ENCODE measurements at regions not wholly inside any gene's neighbourhood (a gene's known extent, or its start where the extent isn't known, plus 50 kb on each side); places are given as distances from the start of the nearest gene placed in this dataset.

DNA sequence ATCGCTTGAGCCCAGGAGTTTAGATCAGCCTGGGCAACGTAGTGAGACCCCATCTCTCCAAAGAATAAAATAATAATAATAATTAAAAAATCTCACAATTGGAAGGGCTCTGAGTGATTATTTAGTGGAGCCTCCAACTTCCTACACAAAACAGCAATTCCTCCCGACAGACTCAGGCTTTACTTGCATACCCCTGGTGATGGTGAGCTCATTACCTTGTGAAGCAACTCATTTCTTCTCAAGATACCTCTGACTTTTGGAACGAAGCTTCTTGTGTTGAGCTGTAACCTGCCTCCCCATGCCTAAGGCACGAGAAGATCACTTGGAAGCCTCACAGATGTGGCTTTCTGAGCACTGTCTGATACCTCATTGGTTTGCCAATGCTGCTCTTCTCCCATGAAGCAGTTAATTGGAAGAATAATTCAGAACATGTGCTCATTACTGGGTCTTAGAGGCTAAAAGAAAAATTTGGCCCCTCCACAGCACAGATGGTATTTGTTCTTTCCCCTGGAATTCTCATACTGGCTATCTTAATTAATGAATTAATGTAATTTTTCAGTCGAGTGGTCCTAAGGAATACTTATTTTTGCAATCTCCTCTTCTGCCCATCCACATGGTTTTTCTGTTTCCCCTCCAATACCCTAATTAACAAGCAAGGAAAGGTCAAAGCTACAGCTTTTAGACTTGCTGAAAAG, 769.0 kb downstream of the TYW1 start:
- TF ChIP-seq, protein P1, sequence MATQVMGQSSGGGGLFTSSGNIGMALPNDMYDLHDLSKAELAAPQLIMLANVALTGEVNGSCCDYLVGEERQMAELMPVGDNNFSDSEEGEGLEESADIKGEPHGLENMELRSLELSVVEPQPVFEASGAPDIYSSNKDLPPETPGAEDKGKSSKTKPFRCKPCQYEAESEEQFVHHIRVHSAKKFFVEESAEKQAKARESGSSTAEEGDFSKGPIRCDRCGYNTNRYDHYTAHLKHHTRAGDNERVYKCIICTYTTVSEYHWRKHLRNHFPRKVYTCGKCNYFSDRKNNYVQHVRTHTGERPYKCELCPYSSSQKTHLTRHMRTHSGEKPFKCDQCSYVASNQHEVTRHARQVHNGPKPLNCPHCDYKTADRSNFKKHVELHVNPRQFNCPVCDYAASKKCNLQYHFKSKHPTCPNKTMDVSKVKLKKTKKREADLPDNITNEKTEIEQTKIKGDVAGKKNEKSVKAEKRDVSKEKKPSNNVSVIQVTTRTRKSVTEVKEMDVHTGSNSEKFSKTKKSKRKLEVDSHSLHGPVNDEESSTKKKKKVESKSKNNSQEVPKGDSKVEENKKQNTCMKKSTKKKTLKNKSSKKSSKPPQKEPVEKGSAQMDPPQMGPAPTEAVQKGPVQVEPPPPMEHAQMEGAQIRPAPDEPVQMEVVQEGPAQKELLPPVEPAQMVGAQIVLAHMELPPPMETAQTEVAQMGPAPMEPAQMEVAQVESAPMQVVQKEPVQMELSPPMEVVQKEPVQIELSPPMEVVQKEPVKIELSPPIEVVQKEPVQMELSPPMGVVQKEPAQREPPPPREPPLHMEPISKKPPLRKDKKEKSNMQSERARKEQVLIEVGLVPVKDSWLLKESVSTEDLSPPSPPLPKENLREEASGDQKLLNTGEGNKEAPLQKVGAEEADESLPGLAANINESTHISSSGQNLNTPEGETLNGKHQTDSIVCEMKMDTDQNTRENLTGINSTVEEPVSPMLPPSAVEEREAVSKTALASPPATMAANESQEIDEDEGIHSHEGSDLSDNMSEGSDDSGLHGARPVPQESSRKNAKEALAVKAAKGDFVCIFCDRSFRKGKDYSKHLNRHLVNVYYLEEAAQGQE (IDR thresholded peaks at IDR 0.05; ENCODE audit: insufficient read depth in 1 of 2, low read depth in 2 of 2, low read length in 2 of 2): no peak
- TF ChIP-seq TAF1 (IDR thresholded peaks at IDR 0.05; ENCODE audit: borderline replicate concordance, insufficient read depth, low read length) (no peak), POLR2AphosphoS5 (IDR thresholded peaks at IDR 0.05; ENCODE audit: low read depth, low read length) (no peak), FOXP2 (optimal IDR thresholded peaks at IDR 0.05; ENCODE audit: borderline replicate concordance, extremely low read depth, extremely low read length, insufficient read depth) (no peak), SIN3A (IDR thresholded peaks at IDR 0.05; ENCODE audit: borderline replicate concordance, insufficient read depth, low read length) (no peak)

DNA sequence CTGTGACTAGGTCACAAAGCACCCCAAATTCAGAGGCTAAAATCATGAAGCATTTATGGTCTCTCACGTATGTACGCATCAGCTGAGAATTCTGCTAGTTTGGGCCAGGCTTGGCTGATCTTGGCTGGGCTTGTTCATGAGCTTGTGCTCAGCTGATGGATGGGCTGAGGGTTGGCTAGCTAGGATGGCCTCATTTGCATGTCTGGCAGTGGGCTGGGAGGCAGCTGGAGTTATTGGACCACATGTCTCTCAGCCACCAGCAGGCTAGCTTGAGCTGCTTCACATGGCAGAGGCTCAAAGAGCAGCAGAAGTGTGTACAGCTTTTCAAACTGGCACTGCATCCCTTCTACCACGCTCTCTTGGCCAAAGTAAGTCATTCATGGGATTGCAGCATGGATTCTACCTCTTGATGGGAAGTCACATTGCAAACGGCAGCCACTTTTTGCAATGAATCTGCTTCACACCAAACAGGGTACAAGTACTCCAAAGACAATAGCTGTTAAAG, 770.3 kb downstream of the TYW1 start:
- TF ChIP-seq POLR2AphosphoS5 (IDR thresholded peaks at IDR 0.05; ENCODE audit: low read depth, low read length): no peak
- TF ChIP-seq, protein P1 (IDR thresholded peaks at IDR 0.05; ENCODE audit: insufficient read depth in 1 of 2, low read depth in 2 of 2, low read length in 2 of 2): no peak
- no peak for TF ChIP-seq FOXP2 (optimal IDR thresholded peaks at IDR 0.05; ENCODE audit: borderline replicate concordance, extremely low read depth, extremely low read length, insufficient read depth)
- TF ChIP-seq SIN3A (IDR thresholded peaks at IDR 0.05; ENCODE audit: borderline replicate concordance, insufficient read depth, low read length): no peak
- no peak for TF ChIP-seq TAF1 (IDR thresholded peaks at IDR 0.05; ENCODE audit: borderline replicate concordance, insufficient read depth, low read length)

DNA sequence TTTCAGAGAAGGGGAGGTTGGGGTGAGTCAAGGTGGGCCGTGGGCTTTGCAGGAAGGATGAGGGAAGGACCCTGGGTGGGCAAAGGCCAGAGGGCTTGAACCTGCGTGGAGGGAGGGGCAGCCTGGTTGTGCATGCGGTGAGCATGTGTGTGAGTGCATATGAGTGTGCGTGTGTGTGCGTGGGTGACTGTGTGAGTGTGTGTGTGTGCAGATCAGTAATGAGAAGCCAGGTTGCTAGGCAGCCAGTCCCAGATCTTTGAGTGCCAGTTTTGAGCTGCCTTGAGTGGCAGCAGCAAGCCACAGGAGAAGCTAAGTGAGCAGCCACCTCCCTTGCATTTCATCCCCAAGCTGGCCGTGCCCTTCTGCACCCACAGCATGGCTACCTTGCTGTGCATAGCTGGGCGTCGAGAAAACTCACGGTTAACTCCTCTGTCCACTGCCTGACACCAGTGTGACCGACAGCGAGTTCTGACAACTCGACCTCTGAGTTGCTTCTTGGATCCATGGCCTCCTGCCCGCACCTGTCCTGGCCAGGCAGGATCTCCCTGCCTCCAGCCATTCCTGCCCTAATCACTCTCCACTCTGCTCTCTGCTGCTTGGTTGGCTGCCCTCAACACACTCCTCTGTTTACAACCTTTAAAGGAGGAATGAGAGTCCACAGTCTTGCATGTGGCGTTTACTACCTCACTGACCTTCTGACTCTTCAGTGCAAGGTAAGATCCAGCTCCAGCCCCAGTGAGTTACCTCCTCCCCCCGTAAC, 775.4 kb downstream of the TYW1 start:
- TF ChIP-seq SIN3A (IDR thresholded peaks at IDR 0.05; ENCODE audit: borderline replicate concordance, insufficient read depth, low read length): no peak
- TF ChIP-seq TAF1 (IDR thresholded peaks at IDR 0.05; ENCODE audit: borderline replicate concordance, insufficient read depth, low read length): no peak
- TF ChIP-seq POLR2AphosphoS5 (IDR thresholded peaks at IDR 0.05; ENCODE audit: low read depth, low read length): no peak
- TF ChIP-seq FOXP2 (optimal IDR thresholded peaks at IDR 0.05; ENCODE audit: borderline replicate concordance, extremely low read depth, extremely low read length, insufficient read depth): no peak

DNA sequence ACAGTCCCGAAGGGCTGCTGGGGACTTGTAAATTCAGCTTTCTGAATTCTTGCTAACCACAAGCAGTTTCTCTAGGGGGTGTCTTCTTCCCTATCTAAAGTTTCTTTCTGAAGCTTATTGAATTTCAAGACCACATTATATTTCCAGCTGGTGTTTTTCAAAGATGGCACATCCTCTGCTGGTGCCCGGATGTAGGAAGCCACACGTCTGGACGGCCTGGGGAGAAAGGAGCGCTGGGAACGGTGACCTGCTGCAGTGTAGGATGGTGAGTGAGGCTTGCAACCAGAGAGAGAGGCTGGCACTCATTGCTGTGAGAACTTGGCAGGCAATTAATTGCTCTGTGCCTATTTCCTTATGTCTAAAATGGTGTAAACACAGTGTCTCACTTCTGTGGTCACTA, 776.4 kb downstream of the TYW1 start:
- TF ChIP-seq TAF1 (IDR thresholded peaks at IDR 0.05; ENCODE audit: borderline replicate concordance, insufficient read depth, low read length) (no peak), POLR2AphosphoS5 (IDR thresholded peaks at IDR 0.05; ENCODE audit: low read depth, low read length) (no peak), SIN3A (IDR thresholded peaks at IDR 0.05; ENCODE audit: borderline replicate concordance, insufficient read depth, low read length) (no peak), FOXP2 (optimal IDR thresholded peaks at IDR 0.05; ENCODE audit: borderline replicate concordance, extremely low read depth, extremely low read length, insufficient read depth) (no peak)
- TF ChIP-seq, protein P1 (IDR thresholded peaks at IDR 0.05; ENCODE audit: insufficient read depth in 1 of 2, low read depth in 2 of 2, low read length in 2 of 2): no peak

DNA sequence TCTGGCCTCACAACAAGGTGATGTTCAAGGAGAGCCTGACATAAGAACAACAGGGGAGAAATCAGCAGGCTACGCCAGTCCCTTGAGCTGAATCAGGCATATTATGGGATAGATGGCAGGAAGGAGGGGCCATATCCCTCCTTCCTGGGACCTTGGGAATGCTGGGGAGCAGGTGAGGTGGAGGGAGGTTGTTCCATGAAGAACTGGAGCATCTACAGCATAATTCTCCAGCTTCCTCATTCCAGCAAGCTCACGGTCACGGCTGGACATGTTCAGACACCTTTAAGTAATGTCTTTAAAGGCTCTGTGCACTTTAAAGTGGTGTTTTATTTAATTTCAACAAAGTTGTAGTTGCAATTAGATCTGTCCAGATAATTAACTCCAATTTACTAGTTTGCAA, 780.5 kb downstream of the TYW1 start:
- TF ChIP-seq SIN3A (IDR thresholded peaks at IDR 0.05; ENCODE audit: borderline replicate concordance, insufficient read depth, low read length) (no peak), POLR2AphosphoS5 (IDR thresholded peaks at IDR 0.05; ENCODE audit: low read depth, low read length) (no peak), TAF1 (IDR thresholded peaks at IDR 0.05; ENCODE audit: borderline replicate concordance, insufficient read depth, low read length) (no peak), FOXP2 (optimal IDR thresholded peaks at IDR 0.05; ENCODE audit: borderline replicate concordance, extremely low read depth, extremely low read length, insufficient read depth) (no peak)
- TF ChIP-seq, protein P1 (IDR thresholded peaks at IDR 0.05; ENCODE audit: insufficient read depth in 1 of 2, low read depth in 2 of 2, low read length in 2 of 2): no peak

All from PFSK-1 (cell line).